Muscle of leg (tissue), 3 donors: ENCODE measurements at regions not wholly inside any gene's neighbourhood (a gene's known extent, or its start where the extent isn't known, plus 50 kb on each side); places are given as distances from the start of the nearest gene placed in this dataset.

Source experiments
- DNase-seq: peaks from one replicate; pipeline ENCODE4 v3.0.0; 2013
- H3K27ac ChIP-seq: one replicate; pipeline ENCODE4 v1.5.1; 2013; ENCODE audit warnings: mild to moderate bottlenecking, low read length, control low read depth
- H3K27me3 ChIP-seq: one replicate; pipeline ENCODE4 v1.6.1; 2013; ENCODE audit warnings: low read length; ENCODE audit not compliant: control insufficient read depth, insufficient read depth
- H3K36me3 ChIP-seq: one replicate; pipeline ENCODE4 v1.6.1; 2013; ENCODE audit warnings: low read length; ENCODE audit not compliant: control insufficient read depth, insufficient read depth
- H3K4me1 ChIP-seq: one replicate; pipeline ENCODE4 v1.6.1; 2013; ENCODE audit warnings: low read length; ENCODE audit not compliant: control insufficient read depth, insufficient read depth
- H3K4me3 ChIP-seq: one replicate; pipeline ENCODE4 v1.5.1; 2013; ENCODE audit warnings: low read length, control low read depth
- H3K9me3 ChIP-seq: replicated peaks from 2 replicates; pipeline ENCODE4 v1.6.1; 2013; ENCODE audit warnings: low read depth, low read length; ENCODE audit not compliant: control insufficient read depth
- WGBS: methylation state at CpG from one replicate; pipeline ENCODE4 v1.1.5; 2013; ENCODE audit warnings: missing lambda C conversion rate; ENCODE audit not compliant: insufficient coverage; 5-methylcytosine and 5-hydroxymethylcytosine counted together

DNA sequence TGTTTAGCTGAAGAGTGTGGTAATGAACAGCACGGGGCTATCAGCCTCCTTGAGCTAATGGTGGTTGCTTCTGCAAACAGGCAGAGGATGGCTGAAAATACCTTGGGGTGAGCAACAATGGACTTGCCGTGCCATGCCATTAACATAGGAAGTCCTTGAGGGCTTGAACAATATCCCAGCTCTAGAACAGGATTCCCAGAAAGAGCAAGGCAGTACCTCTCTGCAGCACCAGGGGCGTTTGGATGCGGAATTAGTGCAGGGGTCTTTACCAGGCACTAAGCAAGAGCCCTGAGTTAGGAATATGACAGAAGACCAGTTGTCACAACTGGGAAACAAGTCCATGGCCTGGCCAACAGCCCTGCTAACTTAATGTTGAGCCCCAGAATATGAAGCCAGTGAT, 143.2 kb upstream of the COBL start:
- no peak overlapping the region for H3K4me3 ChIP-seq
- no peaks in the 10 kb centered on the region for H3K9me3 ChIP-seq
- H3K36me3 ChIP-seq = no peaks in the 10 kb centered on the region
- H3K27me3 ChIP-seq = no peaks in the 10 kb centered on the region
- no peaks in the 10 kb centered on the region for H3K4me1 ChIP-seq
- 65% methylated on average over 4 of the region's 4 CpGs for WGBS
- H3K27ac ChIP-seq = no peak overlapping the region
- no peak for DNase-seq

- no peaks in the 10 kb centered on the region for H3K9me3 ChIP-seq
- no peaks in the 10 kb centered on the region for H3K27me3 ChIP-seq
- no peak overlapping the region for H3K4me3 ChIP-seq
- H3K36me3 ChIP-seq = no peaks in the 10 kb centered on the region
- DNase-seq = no peak
- 100% methylated on average over 1 of the region's 4 CpGs for WGBS
- no peaks in the 10 kb centered on the region for H3K4me1 ChIP-seq
- H3K27ac ChIP-seq = no peak overlapping the region
Observed at GRCh38 chr7:51458693-51459092, 142.1 kb upstream of the COBL start.

- no peak for DNase-seq
- peaks cover 2% of the 10 kb centered on the region for H3K4me1 ChIP-seq
- no peak overlapping the region for H3K4me3 ChIP-seq
- no peaks in the 10 kb centered on the region for H3K9me3 ChIP-seq
- 78% methylated on average over 2 of the region's 5 CpGs for WGBS
- no peaks in the 10 kb centered on the region for H3K27me3 ChIP-seq
- no peak overlapping the region for H3K27ac ChIP-seq
- no peaks in the 10 kb centered on the region for H3K36me3 ChIP-seq
Observed at GRCh38 chr7:51457079-51457478, 140.5 kb upstream of the COBL start.

GRCh38 chr7:51456431-51457060, 139.9 kb upstream of the COBL start:
- no peaks in the 10 kb centered on the region for H3K9me3 ChIP-seq
- H3K4me3 ChIP-seq = no peak overlapping the region
- no peak overlapping the region for H3K27ac ChIP-seq
- peaks cover 2% of the 10 kb centered on the region for H3K4me1 ChIP-seq
- no CpG with 5 or more reads among the region's 2 CpGs for WGBS
- H3K27me3 ChIP-seq = no peaks in the 10 kb centered on the region
- no peak for DNase-seq
- no peaks in the 10 kb centered on the region for H3K36me3 ChIP-seq

DNA sequence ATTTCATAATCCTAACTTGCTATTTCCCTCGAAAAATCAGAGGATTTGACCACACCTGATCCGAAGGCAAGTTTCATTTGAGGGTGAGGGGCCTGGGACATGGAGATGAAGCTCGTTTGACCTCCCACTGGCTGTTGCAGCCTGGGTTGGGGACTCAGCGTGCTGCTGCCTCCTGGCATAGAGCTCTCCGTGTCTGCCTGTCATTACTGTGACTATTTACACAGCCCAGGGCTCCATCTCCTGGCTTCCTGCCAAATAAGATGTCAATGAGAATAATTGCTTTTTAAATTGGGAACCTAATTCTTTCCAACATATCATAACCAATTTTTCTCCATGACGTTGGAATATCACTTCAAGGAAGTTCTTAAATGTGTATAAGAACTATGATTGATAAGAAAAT, 139.3 kb upstream of the COBL start:
- Histone ChIP-seq H3K27ac (no peak overlapping the region), H3K27me3 (no peaks in the 10 kb centered on the region), H3K4me3 (no peak overlapping the region), H3K36me3 (no peaks in the 10 kb centered on the region), H3K9me3 (no peaks in the 10 kb centered on the region), H3K4me1 (peaks cover 2% of the 10 kb centered on the region)
- DNase-seq = no peak
- WGBS = 60% methylated on average over 1 of the region's 6 CpGs

GRCh38 chr7:51455513-51455912, 138.9 kb upstream of the COBL start:
- Histone ChIP-seq H3K9me3 (no peaks in the 10 kb centered on the region), H3K36me3 (no peaks in the 10 kb centered on the region), H3K27ac (no peak overlapping the region), H3K4me1 (peaks cover 2% of the 10 kb centered on the region), H3K27me3 (no peaks in the 10 kb centered on the region), H3K4me3 (no peak overlapping the region)
- WGBS = 57% methylated on average over 1 of the region's 3 CpGs
- no peak for DNase-seq

GRCh38 chr7:51455086-51455485, 138.5 kb upstream of the COBL start:
- DNase-seq = no peak
- Histone ChIP-seq H3K4me1 (peaks cover 2% of the 10 kb centered on the region), H3K27me3 (no peaks in the 10 kb centered on the region), H3K36me3 (no peaks in the 10 kb centered on the region), H3K27ac (no peak overlapping the region), H3K9me3 (no peaks in the 10 kb centered on the region), H3K4me3 (no peak overlapping the region)
- WGBS = 67% methylated on average over 3 of the region's 3 CpGs

DNA sequence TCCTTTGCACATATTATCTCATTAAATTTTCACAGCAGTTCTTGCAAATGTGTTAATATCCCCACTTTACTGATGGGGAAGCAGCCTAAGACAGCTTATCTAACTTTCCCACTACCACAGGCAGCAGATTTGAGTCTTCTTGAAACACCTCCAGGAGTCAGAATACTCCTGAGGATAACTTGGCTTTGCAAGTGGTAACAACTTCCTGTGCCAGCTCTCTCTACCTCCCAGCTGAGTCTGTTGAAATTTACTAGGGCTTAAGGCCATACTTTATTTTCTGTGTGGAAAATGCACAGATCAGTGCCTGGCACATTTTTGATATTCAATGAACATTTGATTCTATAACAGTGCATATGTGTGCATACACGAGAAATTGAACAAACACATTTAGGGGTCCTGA, 136.1 kb upstream of the COBL start:
- Histone ChIP-seq H3K27me3 (no peaks in the 10 kb centered on the region), H3K4me3 (no peak overlapping the region), H3K4me1 (peaks cover 2% of the 10 kb centered on the region), H3K27ac (no peak overlapping the region), H3K9me3 (no peaks in the 10 kb centered on the region), H3K36me3 (no peaks in the 10 kb centered on the region)
- no CpG with 5 or more reads among the region's 1 CpG for WGBS
- DNase-seq = no peak

DNA sequence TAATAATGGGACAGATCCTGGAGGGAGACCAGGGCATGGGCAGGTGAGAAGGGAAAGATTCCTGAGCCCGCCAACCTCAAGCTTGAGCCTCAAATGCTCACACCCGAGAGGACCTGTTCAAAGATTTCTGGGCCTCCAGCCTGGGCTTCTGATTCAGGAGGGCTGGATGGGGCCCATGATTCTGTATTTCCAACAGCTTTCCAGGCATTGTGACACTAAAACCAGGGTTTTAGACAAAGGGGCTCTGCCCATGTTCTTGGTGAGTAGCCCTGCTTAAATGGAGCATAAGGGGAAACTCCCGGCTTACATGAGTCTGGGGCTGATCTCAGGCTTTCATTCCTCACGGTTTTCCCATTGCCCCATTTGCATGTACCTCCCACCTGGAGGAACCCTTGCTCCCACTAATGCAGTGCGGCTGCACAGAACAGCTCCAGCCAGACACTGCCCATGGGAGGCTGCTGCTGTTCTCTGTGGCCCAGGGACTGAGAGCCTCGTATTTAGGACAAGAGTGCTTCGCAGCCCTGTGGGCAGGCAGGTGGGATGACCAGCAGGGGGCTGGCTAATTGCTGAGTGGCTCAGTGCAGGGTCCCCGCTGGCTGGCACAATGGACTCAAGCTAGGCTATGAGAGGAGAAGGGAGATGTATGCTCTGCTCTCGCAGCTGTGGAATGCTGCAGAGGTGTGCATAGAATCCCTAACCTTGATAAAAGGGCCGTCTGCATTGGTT, 135.3 kb upstream of the COBL start:
- Histone ChIP-seq H3K9me3 (no peaks in the 10 kb centered on the region), H3K27ac (no peak overlapping the region), H3K27me3 (no peaks in the 10 kb centered on the region), H3K36me3 (no peaks in the 10 kb centered on the region), H3K4me3 (no peak overlapping the region), H3K4me1 (peaks cover 2% of the 10 kb centered on the region)
- DNase-seq = no peak
- whole genome bisulfite sequencing = 53% methylated on average over 10 of the region's 10 CpGs

DNA sequence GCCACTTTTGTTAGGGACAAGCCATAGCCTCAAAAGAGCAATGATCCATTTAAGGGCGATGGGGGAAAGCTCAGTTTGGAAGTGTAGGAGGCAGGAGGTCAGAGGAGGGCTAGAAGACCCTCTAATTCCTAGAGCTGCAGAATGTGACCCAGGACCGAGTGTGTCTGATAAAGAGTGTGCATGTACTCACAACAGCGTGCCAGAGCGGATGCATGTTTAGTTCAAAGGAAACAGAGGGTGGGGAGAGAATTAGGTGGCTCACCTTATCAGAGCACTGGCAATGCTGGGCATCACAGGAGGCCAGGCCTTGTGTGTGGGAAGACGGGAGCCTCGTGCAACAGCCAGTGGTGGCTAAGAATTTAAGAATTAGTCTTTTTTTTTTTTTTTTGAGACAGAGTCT, 133.9 kb upstream of the COBL start:
- H3K36me3 ChIP-seq = no peaks in the 10 kb centered on the region
- no peak overlapping the region for H3K4me3 ChIP-seq
- H3K9me3 ChIP-seq = no peaks in the 10 kb centered on the region
- no peaks in the 10 kb centered on the region for H3K27me3 ChIP-seq
- WGBS = 94% methylated on average over 5 of the region's 6 CpGs
- DNase-seq = no peak
- no peak overlapping the region for H3K27ac ChIP-seq
- H3K4me1 ChIP-seq = peaks cover 2% of the 10 kb centered on the region
